PFSK-1 (cell line): ENCODE measurements at regions not wholly inside any gene's neighbourhood (a gene's known extent, or its start where the extent isn't known, plus 50 kb on each side); places are given as distances from the start of the nearest gene placed in this dataset.

Source experiments
- POLR2AphosphoS5 ChIP-seq: IDR thresholded peaks from 2 replicates; pipeline ENCODE4 v1.6.1; 2012; ENCODE audit warnings: low read depth, mild to moderate bottlenecking, control low read depth, low read length, moderate library complexity
- SIN3A ChIP-seq: IDR thresholded peaks from 2 replicates; pipeline ENCODE4 v1.6.1; 2012; ENCODE audit warnings: mild to moderate bottlenecking, low read length, moderate library complexity, borderline replicate concordance; ENCODE audit not compliant: insufficient read depth

GRCh38 chr4:178063568-178063967 lies 621.3 kb upstream of the AGA start:
- TF ChIP-seq SIN3A (no peak), POLR2AphosphoS5 (no peak)
